ENCODE measurements at regions not wholly inside any gene's neighbourhood (a gene's known extent, or its start where the extent isn't known, plus 50 kb on each side); places are given as distances from the start of the nearest gene placed in this dataset.

- TF ChIP-seq CTCF (conservative IDR thresholded peaks at IDR 0.05), result no peak
- no peak overlapping the region for H3K4me3 Mint-ChIP-seq
- Histone ChIP-seq H3K4me3 (ENCODE audit: low read length) (no peak overlapping the region), H3K27ac (ENCODE audit: low read depth, low read length) (no peak overlapping the region), H3K4me1 (ENCODE audit: control insufficient read depth, insufficient read depth, low read length) (no peaks in the 10 kb centered on the region), H3K36me3 (ENCODE audit: control insufficient read depth, insufficient read depth, low read length) (no peaks in the 10 kb centered on the region), H3K9me3 (ENCODE audit: control insufficient read depth, low read length) (peaks cover 10% of the 10 kb centered on the region), H3K27me3 (ENCODE audit: control insufficient read depth, insufficient read depth, low read length, poor library complexity, severe bottlenecking) (no peaks in the 10 kb centered on the region), H3K9ac (ENCODE audit: extremely low read depth, low read length, poor library complexity, severe bottlenecking) (no peak overlapping the region)
- no peak overlapping the region for H3K27ac Mint-ChIP-seq
- H3K4me1 Mint-ChIP-seq, result peaks cover 2% of the 10 kb centered on the region
- peaks cover 3% of the 10 kb centered on the region for H3K27me3 Mint-ChIP-seq (ENCODE audit: insufficient read depth)
- H3K9me3 Mint-ChIP-seq, result peaks cover 9% of the 10 kb centered on the region
- no peaks in the 10 kb centered on the region for H3K36me3 Mint-ChIP-seq (ENCODE audit: low read depth)
- 98 to 100% methylated on average over 2 to 3 of the region's 3 CpGs for WGBS, 2 experiments (ENCODE audit: insufficient coverage in 1 of 2, insufficient read length in 1 of 2)
- no peak for DNase-seq
Measured at GRCh38 chr4:45745741-45746140, 378.1 kb downstream of the GABRG1 start.

DNA sequence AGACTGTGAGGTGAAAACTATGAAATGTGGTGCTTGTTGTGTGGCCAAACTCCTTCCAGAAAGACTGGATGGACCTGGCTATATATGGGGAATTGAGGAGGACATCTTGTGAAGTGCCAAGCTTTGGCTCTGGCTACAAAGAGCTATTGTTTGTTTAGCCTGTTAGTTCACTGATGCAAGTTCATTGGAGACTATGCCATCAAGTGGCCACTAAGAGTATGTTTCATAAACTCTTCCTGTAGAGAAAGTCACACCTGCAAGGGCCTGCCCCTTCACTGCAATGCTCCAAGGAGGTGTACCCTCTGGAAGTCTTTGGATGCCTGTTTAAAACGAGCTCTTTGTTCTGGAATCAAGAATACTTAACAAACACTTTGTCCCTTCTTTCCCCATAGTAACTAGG lies 382.0 kb downstream of the GABRG1 start:
- Histone ChIP-seq H3K36me3 (ENCODE audit: control insufficient read depth, insufficient read depth, low read length) (no peaks in the 10 kb centered on the region), H3K4me1 (ENCODE audit: control insufficient read depth, insufficient read depth, low read length) (no peaks in the 10 kb centered on the region), H3K4me3 (ENCODE audit: low read length) (no peak overlapping the region), H3K9me3 (ENCODE audit: control insufficient read depth, low read length) (peaks cover 19% of the 10 kb centered on the region), H3K9ac (ENCODE audit: extremely low read depth, low read length, poor library complexity, severe bottlenecking) (no peak overlapping the region), H3K27me3 (ENCODE audit: control insufficient read depth, insufficient read depth, low read length, poor library complexity, severe bottlenecking) (no peaks in the 10 kb centered on the region), H3K27ac (ENCODE audit: low read depth, low read length) (no peak overlapping the region)
- Mint-ChIP-seq H3K27me3 (ENCODE audit: insufficient read depth) (no peaks in the 10 kb centered on the region), H3K4me3 (no peak overlapping the region), H3K4me1 (no peaks in the 10 kb centered on the region), H3K27ac (peak overlapping the region; percentile 14), H3K9me3 (peaks cover 20% of the 10 kb centered on the region), H3K36me3 (ENCODE audit: low read depth) (no peaks in the 10 kb centered on the region)
- WGBS, 2 experiments (ENCODE audit: insufficient coverage in 1 of 2, insufficient read length in 1 of 2), result 75% methylated on average over 1 of the region's 1 CpG; no CpG with 5 or more reads in 1 of the 2 experiments
- no peak for DNase-seq
- peak; percentile 67 for TF ChIP-seq CTCF (conservative IDR thresholded peaks at IDR 0.05)

DNA sequence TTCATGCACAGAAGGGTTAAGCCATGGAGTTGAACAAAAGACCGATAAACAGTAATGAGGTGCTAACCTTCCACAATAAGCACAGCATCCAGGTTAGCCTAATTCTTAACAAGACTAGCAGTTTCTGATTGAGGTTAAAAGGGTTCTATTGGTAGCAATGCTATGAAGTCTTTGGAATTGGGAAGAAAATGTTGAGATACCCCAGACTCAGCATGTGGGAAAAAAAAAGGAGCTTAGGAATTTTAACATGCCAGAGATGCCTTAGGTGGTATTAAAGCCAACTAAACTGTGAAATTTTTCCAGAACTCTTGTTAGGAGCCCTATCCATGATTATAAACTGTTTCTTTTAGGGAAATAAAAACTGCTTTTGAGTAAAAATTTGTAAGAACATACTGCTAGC lies 391.7 kb downstream of the GABRG1 start:
- WGBS, 2 experiments (ENCODE audit: insufficient coverage in 1 of 2, insufficient read length in 1 of 2), result 63% methylated on average over 1 of the region's 1 CpG; no CpG with 5 or more reads in 1 of the 2 experiments
- Mint-ChIP-seq H3K9me3 (peaks cover 3% of the 10 kb centered on the region), H3K4me3 (no peak overlapping the region), H3K4me1 (peaks cover 16% of the 10 kb centered on the region), H3K27ac (no peak overlapping the region), H3K36me3 (ENCODE audit: low read depth) (no peaks in the 10 kb centered on the region), H3K27me3 (ENCODE audit: insufficient read depth) (no peaks in the 10 kb centered on the region)
- H3K9me3 ChIP-seq (ENCODE audit: control insufficient read depth, low read length), result peaks cover 13% of the 10 kb centered on the region
- peak overlapping the region; percentile 30 for H3K4me3 ChIP-seq (ENCODE audit: low read length)
- no peaks in the 10 kb centered on the region for H3K36me3 ChIP-seq (ENCODE audit: control insufficient read depth, insufficient read depth, low read length)
- H3K4me1 ChIP-seq (ENCODE audit: control insufficient read depth, insufficient read depth, low read length), result peaks cover 2% of the 10 kb centered on the region
- no peak overlapping the region for H3K27ac ChIP-seq (ENCODE audit: low read depth, low read length)
- H3K9ac ChIP-seq (ENCODE audit: extremely low read depth, low read length, poor library complexity, severe bottlenecking), result no peak overlapping the region
- DNase-seq, result no peak
- H3K27me3 ChIP-seq (ENCODE audit: control insufficient read depth, insufficient read depth, low read length, poor library complexity, severe bottlenecking), result no peaks in the 10 kb centered on the region
- no peak for TF ChIP-seq CTCF (conservative IDR thresholded peaks at IDR 0.05)

All from endodermal cell (in vitro differentiated cells).